ENCODE measurements at regions not wholly inside any gene's neighbourhood (a gene's known extent, or its start where the extent isn't known, plus 50 kb on each side); places are given as distances from the start of the nearest gene placed in this dataset.

DNA sequence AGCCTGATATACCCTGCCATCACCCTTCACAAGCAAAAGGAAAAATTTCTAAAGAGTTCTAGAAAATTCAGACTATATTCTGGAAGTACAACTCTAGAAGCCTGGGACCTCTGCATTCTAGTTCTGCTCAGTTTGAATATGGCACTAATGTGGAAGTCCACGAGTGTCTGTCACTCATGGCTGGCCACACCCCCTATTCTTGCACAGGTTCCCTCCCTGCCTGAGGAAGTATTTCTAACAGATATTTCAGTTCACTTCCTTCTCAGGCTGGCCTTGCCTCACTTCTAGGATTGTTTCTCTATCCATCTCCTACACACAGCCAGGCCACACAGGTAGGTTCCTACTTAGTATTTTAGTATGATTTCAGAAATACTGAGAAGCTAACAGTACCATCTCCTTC lies 67.4 kb downstream of the PHLDA1 start:
- Histone ChIP-seq H3K36me3 (ENCODE audit: low read depth) (no peaks in the 10 kb centered on the region), H3K27me3 (ENCODE audit: insufficient read depth, poor library complexity, severe bottlenecking) (no peaks in the 10 kb centered on the region), H3K4me3 (ENCODE audit: severe bottlenecking) (no peak overlapping the region), H3K27ac (ENCODE audit: poor library complexity, severe bottlenecking) (no peak overlapping the region), H3K4me1 (ENCODE audit: insufficient read depth, poor library complexity, severe bottlenecking) (no peaks in the 10 kb centered on the region), H3K9me3 (ENCODE audit: severe bottlenecking) (no peaks in the 10 kb centered on the region)
- TF ChIP-seq, protein P1, sequence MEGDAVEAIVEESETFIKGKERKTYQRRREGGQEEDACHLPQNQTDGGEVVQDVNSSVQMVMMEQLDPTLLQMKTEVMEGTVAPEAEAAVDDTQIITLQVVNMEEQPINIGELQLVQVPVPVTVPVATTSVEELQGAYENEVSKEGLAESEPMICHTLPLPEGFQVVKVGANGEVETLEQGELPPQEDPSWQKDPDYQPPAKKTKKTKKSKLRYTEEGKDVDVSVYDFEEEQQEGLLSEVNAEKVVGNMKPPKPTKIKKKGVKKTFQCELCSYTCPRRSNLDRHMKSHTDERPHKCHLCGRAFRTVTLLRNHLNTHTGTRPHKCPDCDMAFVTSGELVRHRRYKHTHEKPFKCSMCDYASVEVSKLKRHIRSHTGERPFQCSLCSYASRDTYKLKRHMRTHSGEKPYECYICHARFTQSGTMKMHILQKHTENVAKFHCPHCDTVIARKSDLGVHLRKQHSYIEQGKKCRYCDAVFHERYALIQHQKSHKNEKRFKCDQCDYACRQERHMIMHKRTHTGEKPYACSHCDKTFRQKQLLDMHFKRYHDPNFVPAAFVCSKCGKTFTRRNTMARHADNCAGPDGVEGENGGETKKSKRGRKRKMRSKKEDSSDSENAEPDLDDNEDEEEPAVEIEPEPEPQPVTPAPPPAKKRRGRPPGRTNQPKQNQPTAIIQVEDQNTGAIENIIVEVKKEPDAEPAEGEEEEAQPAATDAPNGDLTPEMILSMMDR (IDR thresholded peaks at IDR 0.05; ENCODE audit: poor library complexity, severe bottlenecking), result no peak
- ATAC-seq (ENCODE audit: low read depth) (no peak), DNase-seq (ENCODE audit: low spot score) (no peak)

DNA sequence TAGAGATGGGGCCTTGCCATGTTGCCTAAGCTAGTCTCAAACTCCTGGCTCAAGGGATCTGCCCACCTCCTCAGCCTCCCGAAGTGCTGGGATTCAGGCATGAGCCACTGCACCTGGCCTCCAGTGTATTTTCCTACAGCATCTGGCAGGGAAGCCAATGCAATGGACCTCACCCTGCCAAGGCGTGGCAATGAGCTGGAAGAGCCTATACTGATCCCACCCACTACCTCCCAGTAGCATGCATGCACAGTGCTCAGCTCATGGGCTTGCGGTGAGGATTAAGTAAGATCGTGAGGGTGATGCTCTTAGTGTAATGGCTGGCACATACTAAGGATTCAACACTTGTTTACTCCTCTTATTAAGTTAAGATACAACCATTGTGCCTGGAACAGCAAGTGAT lies 69.7 kb downstream of the PHLDA1 start:
- Histone ChIP-seq H3K36me3 (ENCODE audit: low read depth) (no peaks in the 10 kb centered on the region), H3K27ac (ENCODE audit: poor library complexity, severe bottlenecking) (no peak overlapping the region), H3K4me3 (ENCODE audit: severe bottlenecking) (no peak overlapping the region), H3K4me1 (ENCODE audit: insufficient read depth, poor library complexity, severe bottlenecking) (no peaks in the 10 kb centered on the region), H3K9me3 (ENCODE audit: severe bottlenecking) (no peaks in the 10 kb centered on the region), H3K27me3 (ENCODE audit: insufficient read depth, poor library complexity, severe bottlenecking) (no peaks in the 10 kb centered on the region)
- TF ChIP-seq, protein P1 (IDR thresholded peaks at IDR 0.05; ENCODE audit: poor library complexity, severe bottlenecking), result no peak
- ATAC-seq (ENCODE audit: low read depth), result no peak
- no peak for DNase-seq (ENCODE audit: low spot score)

DNA sequence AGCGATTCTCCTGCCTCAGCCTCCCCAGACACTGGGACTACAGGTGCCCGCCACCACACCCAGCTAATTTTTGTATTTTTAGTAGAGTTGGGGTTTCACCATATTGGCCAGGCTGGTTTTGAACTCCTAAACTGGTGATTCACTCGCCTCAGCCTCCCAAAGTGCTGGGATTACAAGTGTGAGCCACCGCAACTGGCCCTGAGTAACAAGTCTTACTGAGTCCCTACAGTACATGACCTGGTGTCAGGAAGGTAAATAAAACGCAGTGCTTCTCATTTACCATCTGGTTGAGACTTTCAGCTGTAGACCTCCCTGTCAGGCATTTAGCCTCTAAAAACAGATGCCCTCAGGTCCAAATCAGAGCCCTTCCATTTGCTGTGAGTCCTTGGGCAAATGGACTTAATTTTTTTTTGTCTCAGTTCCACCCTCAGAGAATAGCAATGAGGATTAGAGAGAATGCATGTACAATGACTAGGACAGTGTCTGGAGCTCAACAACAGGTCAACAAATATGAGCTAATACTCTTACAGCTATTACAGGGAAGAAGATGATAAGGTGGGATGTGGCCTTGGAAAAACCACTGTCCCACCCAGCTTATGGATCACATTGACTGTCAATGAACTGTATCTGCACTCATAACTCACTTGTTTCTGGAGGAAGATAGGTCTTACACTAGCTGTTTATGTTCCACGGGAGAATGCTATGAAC lies 70.5 kb downstream of the PHLDA1 start:
- H3K27me3 ChIP-seq (ENCODE audit: insufficient read depth, poor library complexity, severe bottlenecking), result no peaks in the 10 kb centered on the region
- DNase-seq (ENCODE audit: low spot score) (no peak), ATAC-seq (ENCODE audit: low read depth) (no peak)
- H3K27ac ChIP-seq (ENCODE audit: poor library complexity, severe bottlenecking), result no peak overlapping the region
- TF ChIP-seq, protein P1 (IDR thresholded peaks at IDR 0.05; ENCODE audit: poor library complexity, severe bottlenecking), result no peak
- no peaks in the 10 kb centered on the region for H3K4me1 ChIP-seq (ENCODE audit: insufficient read depth, poor library complexity, severe bottlenecking)
- H3K9me3 ChIP-seq (ENCODE audit: severe bottlenecking), result no peaks in the 10 kb centered on the region
- H3K36me3 ChIP-seq (ENCODE audit: low read depth), result no peaks in the 10 kb centered on the region
- H3K4me3 ChIP-seq (ENCODE audit: severe bottlenecking), result no peak overlapping the region

DNA sequence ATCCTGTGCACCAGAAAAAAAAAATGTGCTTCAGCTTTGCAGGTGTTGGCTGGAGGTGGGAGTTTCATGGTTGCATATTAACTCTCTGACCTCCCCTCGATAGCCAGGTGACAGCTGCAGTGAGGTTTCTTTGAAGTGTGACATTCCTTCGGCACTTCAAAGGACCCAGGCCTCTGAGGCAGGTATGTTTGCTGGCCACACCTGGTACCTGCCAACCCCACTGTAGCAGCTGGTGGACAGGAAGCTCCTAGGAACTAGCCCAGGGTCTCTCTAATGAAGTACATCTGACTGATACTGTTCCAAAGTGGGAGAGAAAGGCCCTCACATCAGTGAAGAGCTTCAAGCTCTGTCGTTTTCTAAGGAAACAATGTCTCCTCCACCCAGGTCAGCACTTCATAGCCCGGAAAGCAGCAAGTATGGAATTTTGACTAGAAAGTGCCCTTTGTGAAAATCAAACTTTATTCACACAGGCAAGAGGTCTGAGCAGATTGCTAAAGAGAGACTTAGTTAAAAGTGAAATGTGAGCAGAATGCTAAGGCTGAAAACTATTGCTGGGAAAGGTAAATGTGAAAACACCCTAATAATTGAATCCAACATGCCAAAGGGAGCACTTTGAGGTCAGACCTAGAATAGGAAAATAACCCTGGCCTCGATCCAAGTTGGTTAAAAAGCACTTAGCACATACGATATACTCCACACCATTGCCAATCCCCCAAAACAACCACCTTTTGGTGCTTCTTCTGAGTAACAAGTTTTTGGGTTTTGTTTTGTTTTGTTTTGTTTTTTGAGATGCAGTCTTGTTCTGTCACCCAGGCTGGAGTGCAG lies 71.3 kb downstream of the PHLDA1 start:
- Histone ChIP-seq H3K27me3 (ENCODE audit: insufficient read depth, poor library complexity, severe bottlenecking) (no peaks in the 10 kb centered on the region), H3K4me3 (ENCODE audit: severe bottlenecking) (no peak overlapping the region), H3K9me3 (ENCODE audit: severe bottlenecking) (no peaks in the 10 kb centered on the region), H3K27ac (ENCODE audit: poor library complexity, severe bottlenecking) (no peak overlapping the region), H3K36me3 (ENCODE audit: low read depth) (no peaks in the 10 kb centered on the region), H3K4me1 (ENCODE audit: insufficient read depth, poor library complexity, severe bottlenecking) (no peaks in the 10 kb centered on the region)
- TF ChIP-seq, protein P1 (IDR thresholded peaks at IDR 0.05; ENCODE audit: poor library complexity, severe bottlenecking), result no peak
- ATAC-seq (ENCODE audit: low read depth), result no peak
- no peak for DNase-seq (ENCODE audit: low spot score)

DNA sequence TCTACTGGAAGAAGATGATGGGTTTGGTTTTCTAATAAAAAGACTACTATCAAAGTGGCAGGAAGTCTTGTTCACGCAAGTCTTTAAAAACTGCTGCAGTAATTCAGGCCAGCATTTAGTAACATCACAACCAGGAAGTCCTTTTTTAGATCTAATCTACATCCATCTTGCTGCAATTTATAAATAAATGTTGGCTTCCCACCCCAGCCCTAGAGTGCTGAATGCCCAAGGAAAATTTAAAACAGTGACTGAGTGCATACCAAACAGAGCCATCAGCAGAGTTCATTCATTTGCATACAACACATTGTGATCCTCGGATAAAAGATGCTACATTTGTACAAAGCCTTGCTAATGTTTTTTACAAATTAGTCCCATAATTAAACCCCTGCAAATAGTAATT lies 72.1 kb downstream of the PHLDA1 start:
- no peaks in the 10 kb centered on the region for H3K36me3 ChIP-seq (ENCODE audit: low read depth)
- DNase-seq (ENCODE audit: low spot score) (no peak), ATAC-seq (ENCODE audit: low read depth) (no peak)
- TF ChIP-seq, protein P1 (IDR thresholded peaks at IDR 0.05; ENCODE audit: poor library complexity, severe bottlenecking), result no peak
- no peaks in the 10 kb centered on the region for H3K27me3 ChIP-seq (ENCODE audit: insufficient read depth, poor library complexity, severe bottlenecking)
- peaks cover 1% of the 10 kb centered on the region for H3K4me1 ChIP-seq (ENCODE audit: insufficient read depth, poor library complexity, severe bottlenecking)
- no peaks in the 10 kb centered on the region for H3K9me3 ChIP-seq (ENCODE audit: severe bottlenecking)
- H3K27ac ChIP-seq (ENCODE audit: poor library complexity, severe bottlenecking), result no peak overlapping the region
- no peak overlapping the region for H3K4me3 ChIP-seq (ENCODE audit: severe bottlenecking)
